Right atrium auricular region (tissue), 2 donors: ENCODE measurements at regions not wholly inside any gene's neighbourhood (a gene's known extent, or its start where the extent isn't known, plus 50 kb on each side); places are given as distances from the start of the nearest gene placed in this dataset.

Experiments
- DNase-seq: peaks from one replicate; pipeline ENCODE4 v3.0.0-alpha.2; 2019; ENCODE audit warnings: low spot score
- H3K27ac ChIP-seq, 2 donors: fragments of 200-600 bp; sonication (generic); 1 replicate in 1 of 2; 2 replicates in 1 of 2; pipeline ENCODE4 v1.5.1; 2016 to 2019
- H3K27me3 ChIP-seq, 2 donors: fragments of 200-600 bp; sonication (generic); one replicate each; pipeline versions ENCODE4 v1.5.1 to v1.6.0; 2017 to 2019
- H3K36me3 ChIP-seq: fragments of 200-600 bp; sonication (generic); one replicate; pipeline ENCODE4 v1.5.1; 2016
- H3K4me1 ChIP-seq, 2 donors: fragments of 200-600 bp; sonication (generic); one replicate each; pipeline versions ENCODE4 v1.5.1 to v1.6.0; 2017 to 2019
- H3K4me3 ChIP-seq, 2 donors: fragments of 200-600 bp; sonication (generic); 1 replicate in 1 of 2; 2 replicates in 1 of 2; pipeline ENCODE4 v1.5.1; 2017 to 2019; ENCODE audit warnings: mild to moderate bottlenecking in 1 of 2, moderate library complexity in 1 of 2
- H3K9me3 ChIP-seq, 2 donors: fragments of 200-600 bp; sonication (generic); one replicate each; pipeline ENCODE4 v1.5.1; 2019
- CTCF ChIP-seq, 2 donors: fragments of 200-600 bp; sonication (generic); IDR thresholded peaks; one replicate each; pipeline ENCODE4 v1.5.1; 2019; ENCODE audit warnings: antibody characterized with exemption in 2 of 2

- Histone ChIP-seq H3K36me3 (no peaks in the 10 kb centered on the region), H3K9me3 (peaks cover 0 to 13% of the 10 kb centered on the region in 2 donors), H3K27ac (no peak overlapping the region), H3K4me3 (no peak overlapping the region), H3K27me3 (no peaks in the 10 kb centered on the region), H3K4me1 (no peaks in the 10 kb centered on the region)
- no peak for TF ChIP-seq CTCF (IDR thresholded peaks at IDR 0.05)
- DNase-seq: no peak
Observed at GRCh38 chr10:125368146-125368545, 207.8 kb upstream of the CTBP2 start.

- DNase-seq: no peak
- no peak for TF ChIP-seq CTCF (IDR thresholded peaks at IDR 0.05)
- Histone ChIP-seq H3K4me1 (no peaks in the 10 kb centered on the region), H3K4me3 (no peak overlapping the region), H3K27me3 (no peaks in the 10 kb centered on the region), H3K27ac (no peak overlapping the region), H3K36me3 (no peaks in the 10 kb centered on the region), H3K9me3 (peaks cover 0 to 13% of the 10 kb centered on the region in 2 donors)
Observed at GRCh38 chr10:125363791-125364190, 203.4 kb upstream of the CTBP2 start.

GRCh38 chr10:125362950-125363349 lies 202.6 kb upstream of the CTBP2 start:
- Histone ChIP-seq H3K9me3 (peaks cover 0 to 13% of the 10 kb centered on the region in 2 donors), H3K4me1 (no peaks in the 10 kb centered on the region), H3K4me3 (no peak overlapping the region), H3K27ac (no peak overlapping the region), H3K27me3 (no peaks in the 10 kb centered on the region), H3K36me3 (no peaks in the 10 kb centered on the region)
- no peak for TF ChIP-seq CTCF (IDR thresholded peaks at IDR 0.05)
- DNase-seq: no peak

GRCh38 chr10:125359401-125359800 lies 199.0 kb upstream of the CTBP2 start:
- H3K27me3 ChIP-seq: no peaks in the 10 kb centered on the region
- H3K27ac ChIP-seq: no peak overlapping the region

GRCh38 chr10:125355657-125356056 lies 195.3 kb upstream of the CTBP2 start:
- no peaks in the 10 kb centered on the region for H3K9me3 ChIP-seq
- no peaks in the 10 kb centered on the region for H3K36me3 ChIP-seq
- no peak overlapping the region for H3K4me3 ChIP-seq
- DNase-seq: no peak
- no peak for TF ChIP-seq CTCF (IDR thresholded peaks at IDR 0.05)
- H3K4me1 ChIP-seq: no peaks in the 10 kb centered on the region
- H3K27me3 ChIP-seq: no peaks in the 10 kb centered on the region
- H3K27ac ChIP-seq: no peak overlapping the region

More at GRCh38 chr10:125359401-125359800, 199.0 kb upstream of the CTBP2 start:
- no peak for DNase-seq
- H3K36me3 ChIP-seq: no peaks in the 10 kb centered on the region
- H3K4me3 ChIP-seq: no peak overlapping the region
- TF ChIP-seq CTCF (IDR thresholded peaks at IDR 0.05): no peak
- H3K4me1 ChIP-seq: no peaks in the 10 kb centered on the region
- peaks cover 0 to 1% of the 10 kb centered on the region in 2 donors for H3K9me3 ChIP-seq

GRCh38 chr10:125350519-125350918 lies 190.2 kb upstream of the CTBP2 start:
- no peak overlapping the region for H3K27ac ChIP-seq
- H3K36me3 ChIP-seq: no peaks in the 10 kb centered on the region
- H3K27me3 ChIP-seq: no peaks in the 10 kb centered on the region
- no peak overlapping the region for H3K4me3 ChIP-seq
- H3K9me3 ChIP-seq: no peaks in the 10 kb centered on the region
- no peak for DNase-seq
- H3K4me1 ChIP-seq: no peaks in the 10 kb centered on the region
- no peak for TF ChIP-seq CTCF (IDR thresholded peaks at IDR 0.05)
